Ishikawa (cell line): ENCODE measurements at regions not wholly inside any gene's neighbourhood (a gene's known extent, or its start where the extent isn't known, plus 50 kb on each side); places are given as distances from the start of the nearest gene placed in this dataset.
A peak's percentile ranks its signal among the peaks of the same experiment; 100 is the strongest.

Experiments
- CEBPB ChIP-seq: IDR thresholded peaks from 2 replicates; pipeline ENCODE4 v1.6.1; 2012
- CREB1 ChIP-seq: IDR thresholded peaks from 2 replicates; pipeline ENCODE4 v1.6.1; 2012; ENCODE audit warnings: low read depth
- EGR1 ChIP-seq: IDR thresholded peaks from 2 replicates; pipeline ENCODE4 v1.6.1; 2012
- EP300 ChIP-seq: IDR thresholded peaks from 2 replicates; pipeline ENCODE4 v1.6.1; 2012; ENCODE audit warnings: borderline replicate concordance
- FOXM1 ChIP-seq: IDR thresholded peaks from 2 replicates; pipeline ENCODE4 v1.6.1; 2012; ENCODE audit warnings: low read depth, borderline replicate concordance
- NFIC ChIP-seq: IDR thresholded peaks from 2 replicates; pipeline ENCODE4 v1.6.1; 2012
- RAD21 ChIP-seq: IDR thresholded peaks from 2 replicates; pipeline ENCODE4 v1.6.1; 2012; ENCODE audit warnings: low read depth
- TAF1 ChIP-seq: IDR thresholded peaks from 2 replicates; pipeline ENCODE4 v1.6.1; 2012; ENCODE audit warnings: low read depth, mild to moderate bottlenecking
- TCF12 ChIP-seq: IDR thresholded peaks from 2 replicates; pipeline ENCODE4 v1.6.1; 2012; ENCODE audit warnings: low read depth
- TEAD4 ChIP-seq: IDR thresholded peaks from 2 replicates; pipeline ENCODE4 v1.6.1; 2012
- YY1 ChIP-seq: IDR thresholded peaks from 2 replicates; pipeline ENCODE4 v1.6.1; 2012; ENCODE audit warnings: low read depth
- ZBTB7A ChIP-seq: IDR thresholded peaks from 2 replicates; pipeline ENCODE4 v1.6.1; 2012; ENCODE audit warnings: low read depth
- TF ChIP-seq, protein P1 (sequence below): IDR thresholded peaks from 2 replicates; pipeline ENCODE4 v1.6.1; 2012
- TF ChIP-seq, protein P2 (sequence below): IDR thresholded peaks from 2 replicates; pipeline ENCODE4 v1.6.1; 2012
- TF ChIP-seq, protein P3 (sequence below): IDR thresholded peaks from 2 replicates; pipeline ENCODE4 v1.6.1; 2012; ENCODE audit warnings: low read depth, mild to moderate bottlenecking

DNA sequence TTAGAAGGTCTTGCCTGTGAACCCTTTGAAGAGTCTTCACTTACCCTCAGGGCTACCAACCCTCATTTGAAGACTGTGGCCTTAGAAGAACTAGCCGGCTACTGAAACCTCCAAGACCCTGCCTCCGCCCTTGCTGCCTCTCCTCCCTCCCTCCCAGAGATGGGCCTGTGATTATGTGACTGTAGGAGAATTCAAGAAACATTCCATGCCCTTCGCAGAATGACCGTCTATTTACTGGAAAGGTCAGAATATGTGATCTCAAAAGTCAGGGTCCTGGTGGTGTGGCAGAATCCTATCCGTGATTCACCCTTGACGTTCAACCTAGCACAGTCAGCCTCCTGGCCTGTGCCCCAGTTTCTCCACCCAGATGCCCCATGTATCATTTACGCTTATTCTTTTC, 109.6 kb downstream of the CTNND1 start:
- TF ChIP-seq FOXM1 = no peak
- TF ChIP-seq, protein P1, sequence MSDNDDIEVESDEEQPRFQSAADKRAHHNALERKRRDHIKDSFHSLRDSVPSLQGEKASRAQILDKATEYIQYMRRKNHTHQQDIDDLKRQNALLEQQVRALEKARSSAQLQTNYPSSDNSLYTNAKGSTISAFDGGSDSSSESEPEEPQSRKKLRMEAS = no peak
- TF ChIP-seq TAF1 = no peak
- TF ChIP-seq ZBTB7A = no peak
- no peak for TF ChIP-seq RAD21
- TF ChIP-seq CREB1 = no peak

DNA sequence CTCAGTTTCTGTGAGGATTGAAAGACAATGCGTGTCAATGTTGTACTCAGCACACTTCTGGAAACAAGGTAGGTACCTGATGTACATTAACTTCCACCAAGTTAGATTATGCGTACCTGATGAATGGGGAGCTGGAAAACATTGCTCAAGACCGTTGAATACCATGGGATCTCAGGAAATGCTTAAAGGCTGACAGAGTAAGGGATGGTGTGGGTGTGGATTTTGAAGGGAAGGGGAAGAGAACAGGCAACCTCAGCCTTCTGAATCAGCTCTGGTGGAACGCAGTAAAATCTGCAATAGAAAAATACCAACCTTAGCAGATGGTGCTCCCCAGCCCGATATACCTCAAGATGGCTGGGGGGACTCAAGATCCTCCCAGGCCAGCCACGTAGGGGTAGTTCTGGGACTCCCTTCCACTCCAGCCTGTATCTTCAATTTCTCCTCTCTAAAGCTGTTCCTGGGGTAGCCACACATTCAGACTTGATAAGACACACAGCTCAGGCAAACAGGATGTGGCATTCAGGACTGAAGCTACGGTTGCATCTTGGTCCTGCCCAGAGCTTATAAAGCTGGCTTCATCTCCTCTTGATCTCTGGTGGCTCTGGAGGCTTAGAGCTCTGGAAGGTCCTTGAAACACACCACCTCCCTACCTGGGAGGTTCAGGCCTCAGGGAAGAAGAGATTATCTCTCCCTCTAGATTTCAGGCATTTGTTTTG, 111.8 kb downstream of the CTNND1 start:
- TF ChIP-seq TCF12 = no peak
- TF ChIP-seq, protein P2, sequence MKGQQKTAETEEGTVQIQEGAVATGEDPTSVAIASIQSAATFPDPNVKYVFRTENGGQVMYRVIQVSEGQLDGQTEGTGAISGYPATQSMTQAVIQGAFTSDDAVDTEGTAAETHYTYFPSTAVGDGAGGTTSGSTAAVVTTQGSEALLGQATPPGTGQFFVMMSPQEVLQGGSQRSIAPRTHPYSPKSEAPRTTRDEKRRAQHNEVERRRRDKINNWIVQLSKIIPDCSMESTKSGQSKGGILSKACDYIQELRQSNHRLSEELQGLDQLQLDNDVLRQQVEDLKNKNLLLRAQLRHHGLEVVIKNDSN = no peak

DNA sequence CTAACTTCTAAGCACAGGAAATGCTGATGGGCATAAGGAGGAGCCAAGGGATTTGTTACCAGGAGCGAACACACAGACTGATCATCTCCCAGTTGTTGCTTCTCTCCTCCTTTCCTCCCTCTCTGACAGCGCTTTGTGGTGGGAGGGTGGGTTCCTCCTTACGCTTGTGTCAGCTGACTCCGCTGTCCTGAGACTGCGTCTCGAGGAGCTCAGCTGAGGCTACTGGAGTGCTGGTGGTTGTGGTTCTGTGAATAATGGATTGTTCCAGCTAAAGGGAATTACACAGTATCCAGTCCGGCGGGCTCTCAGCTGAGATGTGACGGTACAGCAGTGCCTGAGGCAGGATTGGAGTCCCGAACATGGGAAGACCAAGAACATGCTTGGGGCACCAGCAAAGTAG, 113.4 kb downstream of the CTNND1 start:
- TF ChIP-seq YY1 = no peak
- no peak for TF ChIP-seq TAF1
- TF ChIP-seq, protein P1 = no peak
- no peak for TF ChIP-seq TEAD4
- TF ChIP-seq, protein P2 = no peak
- TF ChIP-seq CREB1 = no peak

DNA sequence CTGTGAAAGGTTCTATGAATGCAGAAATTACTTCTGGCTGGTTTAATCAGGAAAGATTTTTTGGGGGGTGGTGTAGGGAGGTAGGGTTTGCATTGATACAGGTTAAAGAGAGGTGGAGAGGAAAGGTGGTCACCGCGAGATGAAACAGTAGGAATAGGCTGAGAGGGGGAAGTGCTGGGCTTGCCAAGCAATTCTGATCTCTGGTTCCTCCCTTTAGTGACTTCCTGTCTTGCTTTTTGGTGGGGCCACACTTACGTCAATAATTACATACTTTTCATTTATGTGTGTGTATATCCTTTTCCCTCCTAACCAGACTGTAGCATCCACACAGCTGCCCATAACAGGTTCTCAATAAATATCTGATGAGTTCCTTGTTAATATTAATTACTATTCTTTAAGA, 120.0 kb downstream of the CTNND1 start:
- TF ChIP-seq TEAD4 (no peak), TCF12 (no peak)

DNA sequence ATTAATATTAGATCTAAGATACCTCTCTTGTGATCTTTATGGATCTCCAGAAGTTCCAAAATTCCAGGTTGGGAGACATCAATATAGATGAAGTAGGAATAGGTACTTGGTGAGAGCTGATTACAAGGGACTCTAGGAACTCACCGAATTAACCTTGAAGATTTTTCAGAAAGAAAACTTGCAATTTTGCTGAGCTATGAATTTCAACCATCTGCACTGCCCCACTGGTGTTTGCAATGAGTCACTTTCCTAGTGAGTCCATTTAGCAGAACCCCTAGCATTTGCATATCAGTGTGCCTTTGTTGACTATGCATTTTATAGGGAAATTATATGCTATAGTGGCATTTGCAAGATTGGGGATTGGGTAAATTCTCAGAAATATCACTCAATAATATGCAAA, 122.0 kb downstream of the CTNND1 start:
- TF ChIP-seq NFIC (no peak), EP300 (no peak), ZBTB7A (no peak), TCF12 (no peak), TEAD4 (no peak), CREB1 (no peak), YY1 (no peak), FOXM1 (no peak), EGR1 (no peak), CEBPB (no peak), TAF1 (no peak), RAD21 (no peak)
- TF ChIP-seq, protein P1 = no peak
- TF ChIP-seq, protein P3, sequence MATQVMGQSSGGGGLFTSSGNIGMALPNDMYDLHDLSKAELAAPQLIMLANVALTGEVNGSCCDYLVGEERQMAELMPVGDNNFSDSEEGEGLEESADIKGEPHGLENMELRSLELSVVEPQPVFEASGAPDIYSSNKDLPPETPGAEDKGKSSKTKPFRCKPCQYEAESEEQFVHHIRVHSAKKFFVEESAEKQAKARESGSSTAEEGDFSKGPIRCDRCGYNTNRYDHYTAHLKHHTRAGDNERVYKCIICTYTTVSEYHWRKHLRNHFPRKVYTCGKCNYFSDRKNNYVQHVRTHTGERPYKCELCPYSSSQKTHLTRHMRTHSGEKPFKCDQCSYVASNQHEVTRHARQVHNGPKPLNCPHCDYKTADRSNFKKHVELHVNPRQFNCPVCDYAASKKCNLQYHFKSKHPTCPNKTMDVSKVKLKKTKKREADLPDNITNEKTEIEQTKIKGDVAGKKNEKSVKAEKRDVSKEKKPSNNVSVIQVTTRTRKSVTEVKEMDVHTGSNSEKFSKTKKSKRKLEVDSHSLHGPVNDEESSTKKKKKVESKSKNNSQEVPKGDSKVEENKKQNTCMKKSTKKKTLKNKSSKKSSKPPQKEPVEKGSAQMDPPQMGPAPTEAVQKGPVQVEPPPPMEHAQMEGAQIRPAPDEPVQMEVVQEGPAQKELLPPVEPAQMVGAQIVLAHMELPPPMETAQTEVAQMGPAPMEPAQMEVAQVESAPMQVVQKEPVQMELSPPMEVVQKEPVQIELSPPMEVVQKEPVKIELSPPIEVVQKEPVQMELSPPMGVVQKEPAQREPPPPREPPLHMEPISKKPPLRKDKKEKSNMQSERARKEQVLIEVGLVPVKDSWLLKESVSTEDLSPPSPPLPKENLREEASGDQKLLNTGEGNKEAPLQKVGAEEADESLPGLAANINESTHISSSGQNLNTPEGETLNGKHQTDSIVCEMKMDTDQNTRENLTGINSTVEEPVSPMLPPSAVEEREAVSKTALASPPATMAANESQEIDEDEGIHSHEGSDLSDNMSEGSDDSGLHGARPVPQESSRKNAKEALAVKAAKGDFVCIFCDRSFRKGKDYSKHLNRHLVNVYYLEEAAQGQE = no peak
- TF ChIP-seq, protein P2 = no peak

DNA sequence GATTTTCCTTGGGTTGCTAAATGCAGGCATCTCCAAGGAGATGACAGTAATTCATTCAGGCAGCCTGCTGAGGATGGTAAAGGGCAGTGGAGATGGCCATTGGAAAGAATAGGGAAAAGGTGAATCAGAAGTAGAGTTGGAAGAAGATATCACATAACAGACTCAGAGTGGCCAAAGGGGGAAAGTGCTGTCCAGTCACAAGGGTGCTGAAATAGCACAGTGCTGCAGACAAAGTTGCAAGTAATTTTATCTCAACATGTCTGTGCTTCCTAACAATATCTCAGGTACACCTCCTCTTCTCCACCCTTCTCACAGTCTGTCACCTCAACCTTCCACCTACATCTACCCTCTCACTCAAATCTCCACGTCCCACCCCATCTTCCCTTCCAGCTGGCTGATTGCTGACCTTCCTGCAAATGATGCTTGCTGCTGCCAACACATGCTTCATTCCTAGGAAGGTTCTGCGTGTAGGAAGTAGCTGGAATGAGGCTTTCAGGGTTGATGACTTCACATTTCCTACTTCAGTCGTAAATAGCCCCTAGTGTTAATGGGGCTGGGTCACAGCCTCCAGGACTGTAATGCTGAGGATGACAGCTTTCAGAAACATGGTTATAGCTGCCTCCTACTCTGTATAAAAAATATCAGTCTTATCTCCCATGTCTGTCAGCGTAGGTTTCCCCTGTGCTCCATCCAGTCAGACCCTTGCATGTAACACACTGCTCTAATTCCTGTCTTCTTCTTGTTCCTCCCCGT, 123.9 kb downstream of the CTNND1 start:
- TF ChIP-seq CEBPB = no peak
- TF ChIP-seq YY1 = no peak
- TF ChIP-seq, protein P3 = peak; percentile 94
- peak; percentile 12; the same call in 1 of the 2 replicates for TF ChIP-seq RAD21
- TF ChIP-seq FOXM1 = no peak
- TF ChIP-seq, protein P1 = no peak
- TF ChIP-seq TCF12 = no peak
- no peak for TF ChIP-seq TAF1
- TF ChIP-seq ZBTB7A = no peak
- TF ChIP-seq, protein P2 = no peak
- TF ChIP-seq CREB1 = no peak
- TF ChIP-seq EP300 = no peak
- TF ChIP-seq TEAD4 = no peak
- TF ChIP-seq EGR1 = no peak
- TF ChIP-seq NFIC = no peak
